ENCODE measurements at regions not wholly inside any gene's neighbourhood (a gene's known extent, or its start where the extent isn't known, plus 50 kb on each side); places are given as distances from the start of the nearest gene placed in this dataset.

GRCh38 chr5:23330726-23331125, 176.7 kb upstream of the PRDM9 start:
- Mint-ChIP-seq H3K27ac (no peak overlapping the region), H3K27me3 (ENCODE audit: low read depth) (no peaks in the 10 kb centered on the region), H3K4me1 (no peaks in the 10 kb centered on the region), H3K9me3 (no peaks in the 10 kb centered on the region), H3K36me3 (ENCODE audit: insufficient read depth in 1 of 3, low read depth in 3 of 3) (no peaks in the 10 kb centered on the region), H3K4me3 (no peak overlapping the region)
- Histone ChIP-seq H2BK5ac (ENCODE audit: insufficient read length, low read length) (no peak overlapping the region), H3K18ac (ENCODE audit: insufficient read length, low read depth, low read length) (no peak overlapping the region), H2BK120ac (ENCODE audit: low read depth, low read length, poor library complexity, severe bottlenecking) (no peak overlapping the region), H3T11ph (ENCODE audit: low read length) (no peak overlapping the region), H4K8ac (replicated peaks; ENCODE audit: insufficient read length, low read depth, low read length) (no peak overlapping the region), H3K9ac (ENCODE audit: extremely low read depth, insufficient read length, low read length) (no peak overlapping the region), H4K20me1 (ENCODE audit: control insufficient read depth, insufficient read depth, insufficient read length) (no peaks in the 10 kb centered on the region), H3K27ac (ENCODE audit: insufficient read length, low read depth, low read length) (no peak overlapping the region), H2AFZ (ENCODE audit: low read length) (no peak overlapping the region), H3K4me2 (ENCODE audit: insufficient read depth, insufficient read length, low read length) (no peak overlapping the region), H2BK15ac (ENCODE audit: low read depth, low read length) (no peak overlapping the region), H3K14ac (ENCODE audit: insufficient read depth, low read length) (no peak overlapping the region), H4K5ac (ENCODE audit: insufficient read length, low read depth, low read length) (no peak overlapping the region), H2AK5ac (ENCODE audit: insufficient read length, low read length) (no peak overlapping the region), H3K27me3 (ENCODE audit: insufficient read depth, low read length) (no peaks in the 10 kb centered on the region), H3K23me2 (ENCODE audit: insufficient read length, low read depth, low read length, poor library complexity, severe bottlenecking) (no peaks in the 10 kb centered on the region), H3K4me1 (ENCODE audit: insufficient read depth, low read length) (no peaks in the 10 kb centered on the region), H3K79me2 (ENCODE audit: insufficient read depth, low read length) (no peaks in the 10 kb centered on the region), H4K91ac (ENCODE audit: insufficient read length, low read depth, low read length) (no peak overlapping the region), H3K79me1 (ENCODE audit: insufficient read depth, low read depth, low read length, poor library complexity, severe bottlenecking) (no peaks in the 10 kb centered on the region), H3K56ac (ENCODE audit: insufficient read length, low read depth, low read length) (no peak overlapping the region), H3K4ac (ENCODE audit: low read depth, low read length) (no peak overlapping the region), H3K9me3 (ENCODE audit: control insufficient read depth, low read depth, low read length) (no peaks in the 10 kb centered on the region), H2BK12ac (ENCODE audit: insufficient read length, low read depth, low read length) (no peak overlapping the region), H2BK20ac (ENCODE audit: low read depth, low read length, poor library complexity, severe bottlenecking) (no peak overlapping the region), H3K23ac (ENCODE audit: insufficient read length, low read depth, low read length) (no peak overlapping the region)
- no peak for TF ChIP-seq CTCF (conservative IDR thresholded peaks at IDR 0.05)
- WGBS (ENCODE audit: extremely low coverage, insufficient read length, low lambda C conversion rate): 100% methylated on average over 1 of the region's 3 CpGs
- DNase-seq: no peak

All from H9 (cell line).